IMR-90 (cell line): ENCODE measurements at regions not wholly inside any gene's neighbourhood (a gene's known extent, or its start where the extent isn't known, plus 50 kb on each side); places are given as distances from the start of the nearest gene placed in this dataset.

Source experiments
- ATAC-seq: fragments of 200-7000 bp; cut with Tn5 transposase; 2 replicates; pipeline ENCODE4 v1.9.1; 2020; ENCODE audit warnings: low read depth, mild to moderate bottlenecking, moderate library complexity
- BruUV-seq: library from RNA; stranded (reverse); fragments of 400-500 nt; replicated peaks from 2 replicates; lab custom pipeline; 2021; lab: Mats Ljungman, UMichigan
- CTCF ChIA-PET: fragments of 300-600 bp; formaldehyde crosslinking; extraction: SDS; loops from one replicate; lab custom pipeline; 2021; ENCODE audit warnings: antibody characterized with exemption; lab: Yijun Ruan, JAX
- POLR2A ChIA-PET: fragments of 300-600 bp; sonication (Branson Sonifier 250); formaldehyde crosslinking; loops from one replicate; lab custom pipeline; 2022; ENCODE audit warnings: antibody characterized with exemption; ENCODE audit not compliant: unreplicated experiment; lab: Charles Lee
- DNase-seq: peaks from one replicate; pipeline ENCODE4 v3.0.0; 2013
- H2AFZ ChIP-seq: replicated peaks from 2 replicates; pipeline ENCODE3; 2013; ENCODE audit warnings: low read length, mild to moderate bottlenecking; ENCODE audit not compliant: poor library complexity
- H2AK5ac ChIP-seq: 2 replicates; pipeline ENCODE4 v1.6.1; 2013; ENCODE audit warnings: low read depth, low read length, inconsistent platforms
- H2AK9ac ChIP-seq: replicated peaks from 2 replicates; pipeline ENCODE3; 2013; ENCODE audit warnings: mild to moderate bottlenecking, low read depth, low read length, moderate library complexity; ENCODE audit not compliant: poor library complexity
- H2BK120ac ChIP-seq: 2 replicates; pipeline ENCODE4 v1.6.1; 2013; ENCODE audit warnings: low read depth, low read length, inconsistent platforms
- H2BK15ac ChIP-seq: 3 replicates; pipeline ENCODE4 v1.6.1; 2013; ENCODE audit warnings: low read depth, low read length, inconsistent platforms
- H2BK20ac ChIP-seq: 2 replicates; pipeline ENCODE4 v1.6.1; 2013; ENCODE audit warnings: low read depth, mild to moderate bottlenecking, inconsistent platforms, low read length, moderate library complexity
- H2BK5ac ChIP-seq: 2 replicates; pipeline ENCODE4 v1.6.1; 2013; ENCODE audit warnings: mild to moderate bottlenecking, low read depth, low read length, inconsistent platforms; ENCODE audit not compliant: poor library complexity, severe bottlenecking
- H3K14ac ChIP-seq: replicated peaks from 2 replicates; pipeline ENCODE4 v1.6.1; 2013; ENCODE audit warnings: low read depth, low read length, inconsistent platforms
- H3K18ac ChIP-seq: 2 replicates; pipeline ENCODE4 v1.6.1; 2013; ENCODE audit warnings: low read depth, low read length, control low read depth
- H3K23ac ChIP-seq: 2 replicates; pipeline ENCODE4 v1.6.1; 2013; ENCODE audit warnings: low read depth, low read length, inconsistent platforms
- H3K27ac ChIP-seq: 2 replicates; pipeline ENCODE4 v1.5.1; 2013; ENCODE audit warnings: mild to moderate bottlenecking, control low read depth, low read length; ENCODE audit not compliant: insufficient read depth
- H3K27me3 ChIP-seq: 2 replicates; pipeline ENCODE4 v1.6.1; 2013; ENCODE audit warnings: low read length; ENCODE audit not compliant: control insufficient read depth, insufficient read depth
- H3K36me3 ChIP-seq: 2 replicates; pipeline ENCODE4 v1.6.1; 2013; ENCODE audit warnings: low read length, mixed read lengths; ENCODE audit not compliant: control insufficient read depth, insufficient read depth
- H3K4ac ChIP-seq: 2 replicates; pipeline ENCODE4 v1.6.1; 2013; ENCODE audit warnings: low read depth, low read length, inconsistent platforms
- H3K4me1 ChIP-seq: 2 replicates; pipeline ENCODE4 v1.6.1; 2013; ENCODE audit warnings: low read length, mixed read lengths; ENCODE audit not compliant: control insufficient read depth, insufficient read depth
- H3K4me2 ChIP-seq: 2 replicates; pipeline ENCODE4 v1.6.1; 2013; ENCODE audit warnings: low read depth, mild to moderate bottlenecking, control low read depth, low read length, moderate library complexity
- H3K4me3 ChIP-seq: 2 replicates; pipeline ENCODE4 v1.5.1; 2013; ENCODE audit warnings: low read depth, mild to moderate bottlenecking, control low read depth, low read length, moderate library complexity; ENCODE audit not compliant: insufficient read depth
- H3K56ac ChIP-seq: 2 replicates; pipeline ENCODE4 v1.6.1; 2013; ENCODE audit warnings: low read length, inconsistent platforms; ENCODE audit not compliant: insufficient read depth; ENCODE audit errors: extremely low read depth
- H3K79me1 ChIP-seq, 2 experiments: 2 replicates each; pipeline ENCODE4 v1.6.1; 2013; ENCODE audit warnings: low read length in 2 of 2, inconsistent platforms in 1 of 2, low read depth in 1 of 2
- H3K9ac ChIP-seq: 2 replicates; pipeline ENCODE4 v1.6.1; 2013; ENCODE audit warnings: low read depth, low read length, control low read depth
- H3K9me1 ChIP-seq: 2 replicates; pipeline ENCODE4 v1.6.1; 2013; ENCODE audit warnings: low read length, inconsistent platforms; ENCODE audit not compliant: insufficient read depth
- H3K9me3 ChIP-seq: 2 replicates; pipeline ENCODE4 v1.6.1; 2013; ENCODE audit warnings: low read length; ENCODE audit not compliant: control insufficient read depth, insufficient read depth
- H4K20me1 ChIP-seq: 2 replicates; pipeline ENCODE4 v1.6.1; 2013; ENCODE audit warnings: low read length, inconsistent platforms; ENCODE audit not compliant: insufficient read depth
- H4K5ac ChIP-seq: 2 replicates; pipeline ENCODE4 v1.6.1; 2013; ENCODE audit warnings: mild to moderate bottlenecking, low read depth, low read length, control low read depth
- H4K8ac ChIP-seq, 2 experiments: 2 replicates each; pipeline ENCODE4 v1.6.1; 2013; ENCODE audit warnings: low read depth in 2 of 2, low read length in 2 of 2, control low read depth in 1 of 2, inconsistent platforms in 1 of 2
- H4K91ac ChIP-seq: 2 replicates; pipeline ENCODE4 v1.6.1; 2013; ENCODE audit warnings: low read depth, low read length, inconsistent platforms; ENCODE audit not compliant: insufficient read depth
- BHLHE40 ChIP-seq: fragments of 150-350 bp; IDR thresholded peaks from 2 replicates; pipeline ENCODE4 v1.6.1; 2016; ENCODE audit warnings: mild to moderate bottlenecking, low read depth, low read length
- CEBPB ChIP-seq: IDR thresholded peaks from 2 replicates; pipeline ENCODE4 v1.6.1; 2012; ENCODE audit warnings: low read depth, low read length, improper control_type of control experiment
- CHD1 ChIP-seq: IDR thresholded peaks from 2 replicates; pipeline ENCODE4 v1.6.1; 2012; ENCODE audit warnings: low read depth, low read length, improper control_type of control experiment
- CTCF ChIP-seq: conservative IDR thresholded peaks from 2 replicates; pipeline ENCODE4 v1.5.1; 2012; ENCODE audit warnings: mild to moderate bottlenecking, low read depth, low read length, improper control_type of control experiment
- MAFK ChIP-seq: IDR thresholded peaks from 2 replicates; pipeline ENCODE4 v1.6.1; 2012; ENCODE audit warnings: low read depth, low read length, improper control_type of control experiment
- MAZ ChIP-seq: IDR thresholded peaks from 2 replicates; pipeline ENCODE4 v1.6.1; 2012; ENCODE audit warnings: low read depth, mild to moderate bottlenecking, low read length, improper control_type of control experiment, moderate library complexity, borderline replicate concordance
- MXI1 ChIP-seq: IDR thresholded peaks from 2 replicates; pipeline ENCODE4 v1.6.1; 2012; ENCODE audit warnings: low read depth, mild to moderate bottlenecking, low read length, moderate library complexity, borderline replicate concordance
- POLR2A ChIP-seq: IDR thresholded peaks from 2 replicates; pipeline ENCODE4 v1.6.1; 2012; ENCODE audit warnings: mild to moderate bottlenecking, low read depth, low read length
- RAD21 ChIP-seq: IDR thresholded peaks from 2 replicates; pipeline ENCODE4 v1.6.1; 2012; ENCODE audit warnings: low read length, improper control_type of control experiment
- RCOR1 ChIP-seq: IDR thresholded peaks from 2 replicates; pipeline ENCODE4 v1.6.1; 2012; ENCODE audit warnings: mild to moderate bottlenecking, low read length, improper control_type of control experiment; ENCODE audit not compliant: insufficient replicate concordance
- RFX5 ChIP-seq: IDR thresholded peaks from 2 replicates; pipeline ENCODE4 v1.8.0; 2012; ENCODE audit warnings: low read depth, mild to moderate bottlenecking, low read length, moderate library complexity
- USF2 ChIP-seq: fragments of 150-350 bp; IDR thresholded peaks from 2 replicates; pipeline ENCODE4 v1.6.1; 2017; ENCODE audit warnings: mild to moderate bottlenecking, antibody characterized with exemption, low read length, low read depth
- WGBS, 2 experiments: methylation state at CpG; one replicate each; pipeline versions ENCODE4 v1.1.5 to v1.1.7; 2013; ENCODE audit warnings: missing lambda C conversion rate in 2 of 2; ENCODE audit not compliant: insufficient read length in 1 of 2; ENCODE audit errors: extremely low coverage in 2 of 2; 5-methylcytosine and 5-hydroxymethylcytosine counted together
- dilution Hi-C: fragments of 300-500 bp; cut with HindIII; formaldehyde crosslinking; loops from one replicate; pipeline ENCODE4 v1.14.3; 2018; ENCODE audit warnings: low sequenced_read_pairs; ENCODE audit not compliant: unreplicated experiment
- in situ Hi-C: fragments of 300-500 bp; cut with MboI; formaldehyde crosslinking; loops from 3 replicates; pipeline ENCODE4 v1.14.3; 2019; ENCODE audit warnings: low sequenced_read_pairs, inconsistent platforms, mixed read lengths
- intact Hi-C: fragments of 100-400 bp; cut with micrococcal nuclease; formaldehyde crosslinking; loops from 2 replicates; pipeline ENCODE4 v1.10.0; 2022
- TF ChIP-seq, protein P1 (sequence below): fragments of 150-350 bp; IDR thresholded peaks from 2 replicates; pipeline ENCODE4 v1.6.1; 2016; ENCODE audit warnings: low read depth, mild to moderate bottlenecking, low read length, moderate library complexity, borderline replicate concordance

- Histone ChIP-seq H2BK5ac (no peak overlapping the region), H3K9me1 (no peaks in the 10 kb centered on the region), H2BK20ac (no peak overlapping the region), H4K5ac (no peak overlapping the region), H3K4ac (no peak overlapping the region), H3K18ac (no peak overlapping the region), H3K56ac (no peak overlapping the region; the same call in 1 of the 2 replicates), H2AK9ac (no peak overlapping the region), H3K9ac (no peak overlapping the region), H3K27me3 (peaks cover 68% of the 10 kb centered on the region), H4K20me1 (no peaks in the 10 kb centered on the region), H3K36me3 (no peaks in the 10 kb centered on the region), H2BK15ac (no peak overlapping the region), H3K9me3 (peaks cover 2% of the 10 kb centered on the region; the same call in 1 of the 2 replicates), H3K4me2 (no peak overlapping the region), H2AK5ac (no peak overlapping the region), H2AFZ (no peak overlapping the region), H2BK120ac (no peak overlapping the region), H3K14ac (no peak overlapping the region), H3K27ac (no peak overlapping the region), H3K79me1 (no peaks in the 10 kb centered on the region), H3K4me1 (no peaks in the 10 kb centered on the region), H3K23ac (no peak overlapping the region), H4K8ac (no peak overlapping the region), H4K91ac (no peak overlapping the region), H3K4me3 (no peak overlapping the region)
- intact Hi-C loops: no loop called here
- BruUV-seq: no TSS peak
- dilution Hi-C loops: no loop called here
- ATAC-seq (no peak), DNase-seq (no peak)
- TF ChIP-seq MAFK (no peak), RFX5 (no peak), MAZ (no peak), RCOR1 (no peak), CEBPB (no peak), MXI1 (no peak), BHLHE40 (no peak), POLR2A (no peak), CHD1 (no peak), RAD21 (no peak), USF2 (no peak), CTCF (no peak)
- TF ChIP-seq, protein P1, sequence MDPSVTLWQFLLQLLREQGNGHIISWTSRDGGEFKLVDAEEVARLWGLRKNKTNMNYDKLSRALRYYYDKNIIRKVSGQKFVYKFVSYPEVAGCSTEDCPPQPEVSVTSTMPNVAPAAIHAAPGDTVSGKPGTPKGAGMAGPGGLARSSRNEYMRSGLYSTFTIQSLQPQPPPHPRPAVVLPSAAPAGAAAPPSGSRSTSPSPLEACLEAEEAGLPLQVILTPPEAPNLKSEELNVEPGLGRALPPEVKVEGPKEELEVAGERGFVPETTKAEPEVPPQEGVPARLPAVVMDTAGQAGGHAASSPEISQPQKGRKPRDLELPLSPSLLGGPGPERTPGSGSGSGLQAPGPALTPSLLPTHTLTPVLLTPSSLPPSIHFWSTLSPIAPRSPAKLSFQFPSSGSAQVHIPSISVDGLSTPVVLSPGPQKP: no peak
- in situ Hi-C loops: no loop called here
- ChIA-PET CTCF (no interaction called here), POLR2A (no interaction called here)
- WGBS, 2 experiments: 60% methylated on average over 3 of the region's 16 CpGs; no CpG with 5 or more reads in 1 of the 2 experiments
Measured at GRCh38 chr17:77697480-77698400, 260.8 kb upstream of the TNRC6C start.
